ENCODE measurements at regions not wholly inside any gene's neighbourhood (a gene's known extent, or its start where the extent isn't known, plus 50 kb on each side); places are given as distances from the start of the nearest gene placed in this dataset.

GRCh38 chr2:176419591-176420071 lies 150.4 kb downstream of the MTX2 start:
- TF ChIP-seq POLR2A (IDR thresholded peaks at IDR 0.05), result no peak
- TF ChIP-seq, protein P1, sequence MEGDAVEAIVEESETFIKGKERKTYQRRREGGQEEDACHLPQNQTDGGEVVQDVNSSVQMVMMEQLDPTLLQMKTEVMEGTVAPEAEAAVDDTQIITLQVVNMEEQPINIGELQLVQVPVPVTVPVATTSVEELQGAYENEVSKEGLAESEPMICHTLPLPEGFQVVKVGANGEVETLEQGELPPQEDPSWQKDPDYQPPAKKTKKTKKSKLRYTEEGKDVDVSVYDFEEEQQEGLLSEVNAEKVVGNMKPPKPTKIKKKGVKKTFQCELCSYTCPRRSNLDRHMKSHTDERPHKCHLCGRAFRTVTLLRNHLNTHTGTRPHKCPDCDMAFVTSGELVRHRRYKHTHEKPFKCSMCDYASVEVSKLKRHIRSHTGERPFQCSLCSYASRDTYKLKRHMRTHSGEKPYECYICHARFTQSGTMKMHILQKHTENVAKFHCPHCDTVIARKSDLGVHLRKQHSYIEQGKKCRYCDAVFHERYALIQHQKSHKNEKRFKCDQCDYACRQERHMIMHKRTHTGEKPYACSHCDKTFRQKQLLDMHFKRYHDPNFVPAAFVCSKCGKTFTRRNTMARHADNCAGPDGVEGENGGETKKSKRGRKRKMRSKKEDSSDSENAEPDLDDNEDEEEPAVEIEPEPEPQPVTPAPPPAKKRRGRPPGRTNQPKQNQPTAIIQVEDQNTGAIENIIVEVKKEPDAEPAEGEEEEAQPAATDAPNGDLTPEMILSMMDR (IDR thresholded peaks at IDR 0.05), result no peak
- no peak for TF ChIP-seq EP300 (IDR thresholded peaks at IDR 0.05)
